ENCODE measurements at regions not wholly inside any gene's neighbourhood (a gene's known extent, or its start where the extent isn't known, plus 50 kb on each side); places are given as distances from the start of the nearest gene placed in this dataset.

DNA sequence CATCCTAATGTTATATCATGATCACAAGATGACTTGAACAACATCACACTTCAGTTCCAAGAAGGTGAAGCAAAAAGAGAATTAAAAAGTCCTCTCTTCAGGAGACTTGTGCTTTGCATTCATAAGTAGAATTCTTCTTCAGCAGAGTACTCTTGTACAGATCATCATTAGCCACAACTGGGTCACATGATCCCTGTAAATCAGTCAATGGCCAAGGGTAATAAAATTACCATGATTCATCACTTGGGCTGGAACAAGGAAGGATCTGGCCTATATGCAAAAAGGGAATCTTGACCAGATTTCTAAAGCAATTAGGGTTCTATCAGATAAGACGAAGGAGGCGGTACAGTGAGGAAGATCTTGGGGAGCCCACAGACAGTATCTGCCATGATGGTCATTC is 458.0 kb upstream of the DEPDC1 start:
- no peaks in the 10 kb centered on the region for H3K27me3 Mint-ChIP-seq
- H3K4me1 Mint-ChIP-seq (ENCODE audit: low read depth) = no peaks in the 10 kb centered on the region
- no peak overlapping the region for H3K4me3 Mint-ChIP-seq
- ATAC-seq (no peak), DNase-seq (no peak)
- POLR2A ChIA-PET = no interaction called here
- CTCF ChIA-PET = no interaction called here
- H3K9me3 Mint-ChIP-seq = peaks cover 5% of the 10 kb centered on the region
- no peak overlapping the region for H3K27ac Mint-ChIP-seq
- TF ChIP-seq CTCF (IDR thresholded peaks at IDR 0.05) = no peak
- no peaks in the 10 kb centered on the region for H3K36me3 Mint-ChIP-seq (ENCODE audit: low read depth)
- intact Hi-C loops (cut with micrococcal nuclease) = no loop called here

DNA sequence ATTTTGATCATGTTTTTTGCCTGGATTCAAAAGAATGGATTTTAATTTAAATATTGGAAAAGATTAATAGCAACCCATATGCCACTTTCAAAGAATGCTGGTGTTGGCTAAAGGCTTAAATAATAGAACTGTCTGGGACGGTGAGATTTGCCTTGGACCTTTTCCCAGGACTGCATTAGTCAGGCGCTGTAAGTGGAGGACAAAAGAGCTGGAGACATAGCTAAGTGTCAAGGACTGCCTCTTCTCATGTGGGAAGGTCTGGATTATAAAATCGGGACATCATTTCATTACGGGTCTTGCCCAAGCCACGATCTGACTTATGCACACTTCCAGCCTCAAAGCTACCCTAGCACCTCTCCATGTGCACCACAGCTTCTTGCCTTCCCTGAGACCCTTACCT is 458.5 kb upstream of the DEPDC1 start:
- Mint-ChIP-seq H3K4me1 (ENCODE audit: low read depth) (no peaks in the 10 kb centered on the region), H3K36me3 (ENCODE audit: low read depth) (no peaks in the 10 kb centered on the region), H3K27ac (no peak overlapping the region), H3K9me3 (peaks cover 5% of the 10 kb centered on the region), H3K4me3 (no peak overlapping the region), H3K27me3 (no peaks in the 10 kb centered on the region)
- ATAC-seq (no peak), DNase-seq (no peak)
- TF ChIP-seq CTCF (IDR thresholded peaks at IDR 0.05) = no peak
- ChIA-PET CTCF (no interaction called here), POLR2A (no interaction called here)
- intact Hi-C loops (cut with micrococcal nuclease) = no loop called here

DNA sequence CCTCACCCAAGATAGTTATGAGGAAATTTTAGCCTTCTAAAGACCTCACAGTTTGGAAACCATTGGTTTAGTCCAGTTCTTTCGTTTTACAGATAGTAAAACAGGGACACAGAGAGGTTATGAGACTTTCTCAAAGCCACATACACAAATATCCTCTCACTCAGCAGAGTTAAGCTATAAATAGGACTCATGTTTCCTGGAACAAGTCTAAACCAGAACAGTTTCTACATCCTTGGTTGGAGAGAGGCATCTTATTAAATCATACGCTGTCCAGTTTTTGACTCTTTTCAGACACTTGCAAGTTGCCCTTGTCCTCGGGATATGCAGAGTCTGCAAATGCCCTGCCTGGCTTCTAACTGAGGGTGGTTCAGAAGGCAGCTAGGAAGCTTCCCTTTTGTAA is 462.1 kb upstream of the DEPDC1 start:
- Mint-ChIP-seq H3K27ac (no peak overlapping the region), H3K9me3 (peaks cover 3% of the 10 kb centered on the region), H3K4me1 (ENCODE audit: low read depth) (no peaks in the 10 kb centered on the region), H3K27me3 (no peaks in the 10 kb centered on the region), H3K4me3 (no peak overlapping the region), H3K36me3 (ENCODE audit: low read depth) (no peaks in the 10 kb centered on the region)
- DNase-seq = no peak
- ChIA-PET CTCF (interaction anchor here (1.4 kb wide), 1 partner anchor 11 kb away, joined by 3 read pairs; no protein-coding TSS in a partner anchor), POLR2A (no interaction called here)
- no peak for ATAC-seq
- TF ChIP-seq CTCF (IDR thresholded peaks at IDR 0.05) = no peak
- intact Hi-C loops (cut with micrococcal nuclease) = no loop called here

DNA sequence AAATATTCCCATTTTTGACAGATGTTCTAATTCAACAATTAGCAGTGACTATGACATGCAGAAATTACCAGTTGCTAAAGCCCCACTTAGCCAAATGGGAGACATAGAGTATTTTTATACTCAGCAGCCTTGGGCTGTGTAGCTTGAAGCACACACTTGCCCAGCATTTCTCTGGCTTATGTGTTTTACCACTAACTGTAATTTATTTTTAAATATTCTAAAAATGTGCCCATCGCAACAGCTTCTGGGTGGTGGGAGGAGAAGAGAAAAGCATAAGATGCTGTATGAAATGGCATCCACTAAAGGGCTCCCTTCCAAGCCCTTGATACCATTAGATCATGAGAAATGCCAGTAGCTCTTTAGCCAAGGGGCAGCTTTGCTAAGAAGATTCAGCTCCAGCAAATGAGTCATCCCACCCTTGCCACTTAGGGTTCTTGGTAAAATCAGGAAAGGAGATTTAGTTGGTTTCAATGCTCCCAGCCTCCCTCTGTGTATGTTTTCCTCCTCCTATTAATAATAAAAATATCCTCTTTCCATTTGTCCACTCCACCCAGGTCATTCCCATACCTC is 462.7 kb upstream of the DEPDC1 start:
- intact Hi-C loops (cut with micrococcal nuclease) = no loop called here
- no peaks in the 10 kb centered on the region for H3K36me3 Mint-ChIP-seq (ENCODE audit: low read depth)
- H3K27me3 Mint-ChIP-seq = no peaks in the 10 kb centered on the region
- POLR2A ChIA-PET = no interaction called here
- CTCF ChIA-PET = interaction anchor here (1.4 kb wide), 1 partner anchor 12 kb away, joined by 3 read pairs; no protein-coding TSS in a partner anchor
- TF ChIP-seq CTCF (IDR thresholded peaks at IDR 0.05) = no peak
- H3K4me1 Mint-ChIP-seq (ENCODE audit: low read depth) = no peaks in the 10 kb centered on the region
- H3K27ac Mint-ChIP-seq = no peak overlapping the region
- no peak for DNase-seq
- no peak overlapping the region for H3K4me3 Mint-ChIP-seq
- no peak for ATAC-seq
- H3K9me3 Mint-ChIP-seq = peaks cover 3% of the 10 kb centered on the region

DNA sequence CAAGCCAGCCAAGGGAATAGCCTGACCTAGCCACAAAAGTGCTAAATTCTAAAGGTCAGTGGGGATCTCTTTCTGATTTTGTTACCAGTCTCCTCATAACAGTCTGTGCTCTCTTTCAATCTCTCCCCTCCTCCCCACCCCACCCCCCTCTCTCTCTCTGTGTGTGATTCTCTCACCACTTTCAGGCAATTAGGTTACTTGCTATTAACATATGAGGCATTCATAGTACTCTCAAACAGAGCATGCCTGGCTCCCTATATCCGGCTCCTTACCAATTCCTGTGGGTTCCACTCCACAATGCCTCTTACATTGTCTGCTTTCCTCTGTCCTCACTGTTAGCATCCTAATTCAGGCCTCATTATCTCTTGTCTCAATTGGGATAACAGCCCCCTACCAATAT is 464.3 kb upstream of the DEPDC1 start:
- Mint-ChIP-seq H3K27me3 (no peaks in the 10 kb centered on the region), H3K36me3 (ENCODE audit: low read depth) (no peaks in the 10 kb centered on the region), H3K4me3 (no peak overlapping the region), H3K27ac (no peak overlapping the region), H3K4me1 (ENCODE audit: low read depth) (no peaks in the 10 kb centered on the region), H3K9me3 (peaks cover 3% of the 10 kb centered on the region)
- no peak for TF ChIP-seq CTCF (IDR thresholded peaks at IDR 0.05)
- intact Hi-C loops (cut with micrococcal nuclease) = no loop called here
- DNase-seq = no peak
- ChIA-PET CTCF (no interaction called here), POLR2A (no interaction called here)
- no peak for ATAC-seq
